ENCODE measurements at regions not wholly inside any gene's neighbourhood (a gene's known extent, or its start where the extent isn't known, plus 50 kb on each side); places are given as distances from the start of the nearest gene placed in this dataset.

GRCh38 chr6:160837146-160837545 lies 135.1 kb downstream of the PLG start:
- no peak for TF ChIP-seq CTCF (conservative IDR thresholded peaks at IDR 0.05)
- H3K27ac ChIP-seq = no peak overlapping the region

- H3K27ac ChIP-seq = no peak overlapping the region
- no peak for TF ChIP-seq CTCF (conservative IDR thresholded peaks at IDR 0.05)
Observed at GRCh38 chr6:160851031-160851430, 140.5 kb upstream of the MAP3K4 start.

GRCh38 chr6:160853946-160854345 lies 137.6 kb upstream of the MAP3K4 start:
- no peak for TF ChIP-seq CTCF (conservative IDR thresholded peaks at IDR 0.05)
- no peak overlapping the region for H3K27ac ChIP-seq

- TF ChIP-seq CTCF (conservative IDR thresholded peaks at IDR 0.05) = no peak
- no peak overlapping the region for H3K27ac ChIP-seq
Observed at GRCh38 chr6:160858886-160859285, 132.7 kb upstream of the MAP3K4 start.

- no peak overlapping the region for H3K27ac ChIP-seq
- no peak for TF ChIP-seq CTCF (conservative IDR thresholded peaks at IDR 0.05)
Observed at GRCh38 chr6:160859822-160860221, 131.7 kb upstream of the MAP3K4 start.

- H3K27ac ChIP-seq = no peak overlapping the region
- TF ChIP-seq CTCF (conservative IDR thresholded peaks at IDR 0.05) = no peak
Observed at GRCh38 chr6:160861824-160862223, 129.7 kb upstream of the MAP3K4 start.

GRCh38 chr6:160863782-160864181 lies 127.8 kb upstream of the MAP3K4 start:
- no peak overlapping the region for H3K27ac ChIP-seq
- TF ChIP-seq CTCF (conservative IDR thresholded peaks at IDR 0.05) = no peak

- no peak overlapping the region for H3K27ac ChIP-seq
- no peak for TF ChIP-seq CTCF (conservative IDR thresholded peaks at IDR 0.05)
Observed at GRCh38 chr6:160871320-160871719, 120.2 kb upstream of the MAP3K4 start.
